Endothelial cell of umbilical vein (primary cell): ENCODE measurements at regions not wholly inside any gene's neighbourhood (a gene's known extent, or its start where the extent isn't known, plus 50 kb on each side); places are given as distances from the start of the nearest gene placed in this dataset.

Source experiments
- BruUV-seq: library from RNA; stranded (reverse); fragments of 400-500 nt; replicated peaks from 2 replicates; lab custom pipeline; 2021; lab: Mats Ljungman, UMichigan
- CTCF ChIA-PET: fragments of 300-600, 350-600 bp; sonication (Branson Sonifier 250); formaldehyde crosslinking; loops from one replicate; lab custom pipeline; 2021; ENCODE audit warnings: antibody characterized with exemption, inconsistent platforms; lab: Charles Lee
- POLR2A ChIA-PET: fragments of 300-600, 350-600 bp; sonication (Branson Sonifier 250); formaldehyde crosslinking; loops from one replicate; lab custom pipeline; 2021; ENCODE audit warnings: antibody characterized with exemption, inconsistent platforms; lab: Charles Lee
- DNase-seq: peaks from one replicate; pipeline ENCODE4 v3.0.0-alpha.2; 2011; ENCODE audit warnings: low read depth, low spot score
- FAIRE-seq: peaks from 2 replicates; lab custom pipeline; 2011; peaks lifted over from hg19 to GRCh38; lab: Jason Lieb, UNC
- H2AFZ ChIP-seq: 2 replicates; pipeline ENCODE4 v1.6.0; 2012; ENCODE audit warnings: low read depth, low read length, control low read depth, inconsistent platforms
- H3K27ac ChIP-seq: 2 replicates; pipeline ENCODE4 v1.5.1; 2011; ENCODE audit warnings: low read depth, mild to moderate bottlenecking, control low read depth, low read length, moderate library complexity; ENCODE audit not compliant: insufficient read depth
- H3K27me3 ChIP-seq, 2 experiments: 2 replicates each; pipeline versions ENCODE4 v1.6.0 to v1.6.1; 2011; ENCODE audit warnings: low read length in 2 of 2, mixed read lengths in 1 of 2; ENCODE audit not compliant: control insufficient read depth in 2 of 2, insufficient read depth in 2 of 2
- H3K36me3 ChIP-seq, 2 experiments: 2 replicates in 1 of 2; 3 replicates in 1 of 2; pipeline ENCODE4 v1.5.1; 2011; ENCODE audit warnings: low read length in 2 of 2, mild to moderate bottlenecking in 1 of 2, moderate library complexity in 1 of 2; ENCODE audit not compliant: control insufficient read depth in 2 of 2, insufficient read depth in 2 of 2; ENCODE audit errors: extremely low read depth in 1 of 2
- H3K4me1 ChIP-seq: 3 replicates; pipeline ENCODE4 v1.5.1; 2011; ENCODE audit warnings: mild to moderate bottlenecking, low read length; ENCODE audit not compliant: control insufficient read depth, insufficient read depth; ENCODE audit errors: extremely low read depth
- H3K4me2 ChIP-seq: 2 replicates; pipeline ENCODE4 v1.6.1; 2011; ENCODE audit warnings: low read length, control low read depth, mixed read lengths; ENCODE audit not compliant: insufficient read depth
- H3K4me3 ChIP-seq, 3 experiments: fragments of 200-600 bp in 1 of 3; sonication (generic), shearing (Covaris generic) in 1 of 3; replicated peaks in 1 of 3; 2 replicates each; pipeline ENCODE4 v1.5.1; 2011 to 2016; ENCODE audit warnings: control low read depth in 3 of 3, low read length in 3 of 3, mild to moderate bottlenecking in 2 of 3, inconsistent platforms in 1 of 3, low read depth in 1 of 3, moderate library complexity in 1 of 3; ENCODE audit not compliant: insufficient read depth in 1 of 3
- H3K79me2 ChIP-seq: 2 replicates; pipeline ENCODE4 v1.6.0; 2012; ENCODE audit warnings: low read length, inconsistent platforms; ENCODE audit not compliant: control insufficient read depth, insufficient read depth
- H3K9ac ChIP-seq: replicated peaks from 2 replicates; pipeline ENCODE3; 2011; ENCODE audit warnings: low read length, control low read depth; ENCODE audit not compliant: insufficient read depth; ENCODE audit errors: extremely low read depth
- H3K9me1 ChIP-seq: replicated peaks from 3 replicates; pipeline ENCODE4 v1.6.0; 2011; ENCODE audit warnings: mild to moderate bottlenecking, low read length; ENCODE audit not compliant: control insufficient read depth, insufficient read depth; ENCODE audit errors: extremely low read depth
- H3K9me3 ChIP-seq: replicated peaks from 2 replicates; pipeline ENCODE4 v1.5.1; 2012; ENCODE audit warnings: low read length, inconsistent platforms; ENCODE audit not compliant: control insufficient read depth, insufficient read depth
- H4K20me1 ChIP-seq: replicated peaks from 2 replicates; pipeline ENCODE3; 2011; ENCODE audit warnings: mild to moderate bottlenecking, low read length; ENCODE audit not compliant: control insufficient read depth, insufficient read depth; ENCODE audit errors: extremely low read depth
- EZH2 ChIP-seq: IDR thresholded peaks from 2 replicates; pipeline ENCODE4 v1.6.1; 2012; ENCODE audit warnings: borderline replicate concordance, low read depth, mild to moderate bottlenecking, moderate library complexity, low read length, inconsistent platforms; ENCODE audit not compliant: severe bottlenecking
- FOS ChIP-seq: IDR thresholded peaks from 2 replicates; pipeline ENCODE4 v1.6.1; 2011; ENCODE audit warnings: mild to moderate bottlenecking, low read length, moderate library complexity, borderline replicate concordance; ENCODE audit not compliant: insufficient read depth
- GATA2 ChIP-seq: IDR thresholded peaks from 2 replicates; pipeline ENCODE4 v1.7.0; 2011; ENCODE audit warnings: low read depth, mild to moderate bottlenecking, moderate library complexity, mixed read lengths, low read length; ENCODE audit not compliant: insufficient read length, insufficient read depth
- JUN ChIP-seq: IDR thresholded peaks from 2 replicates; pipeline ENCODE4 v1.6.1; 2011; ENCODE audit warnings: borderline replicate concordance, low read depth; ENCODE audit not compliant: insufficient read length, insufficient read depth
- MYC ChIP-seq: IDR thresholded peaks from one replicate; pipeline ENCODE4 v1.6.1; 2011; ENCODE audit warnings: mild to moderate bottlenecking, low read depth, low read length
- POLR2A ChIP-seq: IDR thresholded peaks from 2 replicates; pipeline ENCODE4 v1.6.1; 2012; ENCODE audit warnings: low read depth, mild to moderate bottlenecking, control low read depth, low read length
- POLR2AphosphoS5 ChIP-seq: IDR thresholded peaks from 2 replicates; pipeline ENCODE4 v1.6.1; 2012; ENCODE audit warnings: low read depth, mild to moderate bottlenecking, control low read depth, low read length, moderate library complexity; ENCODE audit not compliant: insufficient read depth
- dilution Hi-C: fragments of 300-500 bp; cut with MboI; formaldehyde crosslinking; loops from one replicate; pipeline ENCODE4 v1.15.0; 2019; ENCODE audit warnings: low sequenced_read_pairs; ENCODE audit not compliant: extremely low pct_ligation_motif_present
- intact Hi-C: fragments of 100-400 bp; cut with micrococcal nuclease; formaldehyde crosslinking; loops from one replicate; pipeline ENCODE4 v1.10.0; 2022
- TF ChIP-seq, protein P1 (sequence below): IDR thresholded peaks from 2 replicates; pipeline ENCODE4 v1.6.1; 2011; ENCODE audit not compliant: insufficient read depth, insufficient read length
- TF ChIP-seq, protein P2 (sequence below), 2 donors: IDR thresholded peaks; 1 replicate in 1 of 2; 2 replicates in 1 of 2; pipeline ENCODE4 v1.5.1; 2011; ENCODE audit warnings: low read length in 2 of 2, mild to moderate bottlenecking in 2 of 2, moderate library complexity in 2 of 2, control low read depth in 1 of 2, inconsistent platforms in 1 of 2, low read depth in 1 of 2; ENCODE audit not compliant: insufficient read depth in 1 of 2; ENCODE audit errors: extremely low read depth in 1 of 2

DNA sequence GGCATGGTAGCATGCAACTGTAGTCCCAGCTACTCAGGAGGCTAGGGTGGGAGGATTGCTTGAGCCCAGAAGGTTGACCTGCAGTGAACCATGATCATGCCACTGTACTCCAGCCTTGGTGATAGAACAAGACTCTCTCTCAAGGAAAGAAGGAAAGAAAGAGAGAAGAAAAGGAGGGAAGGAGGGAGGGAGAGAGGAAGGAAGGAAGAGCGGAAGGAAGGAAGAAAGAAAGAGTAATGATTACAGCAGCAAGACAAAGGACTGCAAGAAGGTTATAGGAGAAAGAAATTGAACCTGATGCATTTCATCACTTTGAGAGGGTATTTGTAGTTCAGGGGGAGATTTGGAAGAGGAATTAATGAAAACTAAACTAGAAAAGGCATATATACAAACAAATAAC is 155.7 kb downstream of the LACC1 start:
- Histone ChIP-seq H3K9ac (no peak overlapping the region), H3K27me3 (peaks cover 2 to 4% of the 10 kb centered on the region in 2 experiments), H3K79me2 (no peaks in the 10 kb centered on the region), H3K4me2 (no peak overlapping the region), H3K36me3 (no peaks in the 10 kb centered on the region), H3K27ac (no peak overlapping the region), H3K4me1 (no peaks in the 10 kb centered on the region), H2AFZ (no peak overlapping the region), H4K20me1 (no peaks in the 10 kb centered on the region), H3K4me3 (no peak overlapping the region), H3K9me3 (no peaks in the 10 kb centered on the region), H3K9me1 (no peaks in the 10 kb centered on the region)
- BruUV-seq: no TSS peak
- TF ChIP-seq POLR2A (no peak), GATA2 (no peak), JUN (no peak), EZH2 (no peak), MYC (no peak), FOS (no peak), POLR2AphosphoS5 (no peak)
- TF ChIP-seq, protein P1, sequence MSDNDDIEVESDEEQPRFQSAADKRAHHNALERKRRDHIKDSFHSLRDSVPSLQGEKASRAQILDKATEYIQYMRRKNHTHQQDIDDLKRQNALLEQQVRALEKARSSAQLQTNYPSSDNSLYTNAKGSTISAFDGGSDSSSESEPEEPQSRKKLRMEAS: no peak
- TF ChIP-seq, protein P2, sequence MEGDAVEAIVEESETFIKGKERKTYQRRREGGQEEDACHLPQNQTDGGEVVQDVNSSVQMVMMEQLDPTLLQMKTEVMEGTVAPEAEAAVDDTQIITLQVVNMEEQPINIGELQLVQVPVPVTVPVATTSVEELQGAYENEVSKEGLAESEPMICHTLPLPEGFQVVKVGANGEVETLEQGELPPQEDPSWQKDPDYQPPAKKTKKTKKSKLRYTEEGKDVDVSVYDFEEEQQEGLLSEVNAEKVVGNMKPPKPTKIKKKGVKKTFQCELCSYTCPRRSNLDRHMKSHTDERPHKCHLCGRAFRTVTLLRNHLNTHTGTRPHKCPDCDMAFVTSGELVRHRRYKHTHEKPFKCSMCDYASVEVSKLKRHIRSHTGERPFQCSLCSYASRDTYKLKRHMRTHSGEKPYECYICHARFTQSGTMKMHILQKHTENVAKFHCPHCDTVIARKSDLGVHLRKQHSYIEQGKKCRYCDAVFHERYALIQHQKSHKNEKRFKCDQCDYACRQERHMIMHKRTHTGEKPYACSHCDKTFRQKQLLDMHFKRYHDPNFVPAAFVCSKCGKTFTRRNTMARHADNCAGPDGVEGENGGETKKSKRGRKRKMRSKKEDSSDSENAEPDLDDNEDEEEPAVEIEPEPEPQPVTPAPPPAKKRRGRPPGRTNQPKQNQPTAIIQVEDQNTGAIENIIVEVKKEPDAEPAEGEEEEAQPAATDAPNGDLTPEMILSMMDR (IDR thresholded peaks at IDR 0.05; ENCODE audit: extremely low read depth in 1 of 2, insufficient read depth in 1 of 2, low read depth in 1 of 2, low read length in 2 of 2): no peak
- FAIRE-seq (no peak), DNase-seq (no peak)
- intact Hi-C loops (no loop called here), dilution Hi-C loops (no loop called here)
- CTCF ChIA-PET: no interaction called here
- POLR2A ChIA-PET: no interaction called here
